ENCODE measurements at regions not wholly inside any gene's neighbourhood (a gene's known extent, or its start where the extent isn't known, plus 50 kb on each side); places are given as distances from the start of the nearest gene placed in this dataset.

GRCh38 chr11:128260398-128260797 lies 327.0 kb downstream of the ETS1 start:
- peaks cover 0 to 8% (median 0%) of the 10 kb centered on the region in 7 donors for H3K4me1 Mint-ChIP-seq
- H3K27ac ChIP-seq (ENCODE audit: low read depth, low read length) = no peak overlapping the region
- no peak for ATAC-seq

DNA sequence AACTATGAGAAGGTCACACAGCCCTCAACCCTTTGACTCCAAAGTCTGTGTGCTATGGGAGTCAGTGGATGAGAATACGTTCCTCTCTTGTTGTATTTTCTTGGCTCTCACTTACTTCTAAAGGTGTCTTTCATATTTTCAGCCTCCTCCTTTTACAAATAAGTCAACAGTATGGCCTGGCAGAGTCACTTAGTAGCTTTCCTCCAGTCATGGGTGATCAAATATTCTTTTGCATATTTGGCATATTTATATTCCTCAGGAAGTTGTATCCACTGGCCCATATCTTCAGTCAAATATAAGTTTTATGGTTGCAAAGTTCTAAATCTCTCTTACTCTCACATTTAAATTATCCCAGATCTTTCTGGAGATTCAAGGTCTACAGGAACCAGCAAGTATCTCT lies 327.5 kb downstream of the ETS1 start:
- H3K27me3 Mint-ChIP-seq = peaks cover 0 to 13% (median 0%) of the 10 kb centered on the region in 5 donors
- H3K27ac ChIP-seq (ENCODE audit: low read depth, low read length) = no peak overlapping the region
- no peaks in the 10 kb centered on the region for H3K27me3 ChIP-seq (ENCODE audit: control insufficient read depth in 2 of 2, insufficient read depth in 2 of 2, low read length in 2 of 2)
- peaks cover 0 to 2% (median 0%) of the 10 kb centered on the region in 11 donors for H3K9me3 Mint-ChIP-seq
- H3K4me1 Mint-ChIP-seq = peaks cover 0 to 8% (median 0%) of the 10 kb centered on the region in 7 donors
- no peak overlapping the region for H3K27ac Mint-ChIP-seq
- DNase-seq (no peak), ATAC-seq (no peak)
- no peak overlapping the region for H3K4me3 Mint-ChIP-seq
- ChIA-PET CTCF (no interaction called here), POLR2A (no interaction called here)
- H3K9me3 ChIP-seq (ENCODE audit: control insufficient read depth in 2 of 3, low read length in 3 of 3) = no peaks in the 10 kb centered on the region
- H3K36me3 Mint-ChIP-seq = no peaks in the 10 kb centered on the region
- H3K4me3 ChIP-seq (ENCODE audit: low read length) = no peak overlapping the region
- intact Hi-C loops (cut with micrococcal nuclease) = loop anchor here in 1 of 2 donors (5.0 kb wide), 1 partner anchor 43 kb away; no protein-coding TSS in a partner anchor
- no peaks in the 10 kb centered on the region for H3K36me3 ChIP-seq (ENCODE audit: control insufficient read depth in 2 of 3, insufficient read depth in 3 of 3, low read length in 3 of 3)
- H3K4me1 ChIP-seq (ENCODE audit: control insufficient read depth in 2 of 2, insufficient read depth in 2 of 2, low read length in 2 of 2) = no peaks in the 10 kb centered on the region

More at GRCh38 chr11:128260398-128260797, 327.0 kb downstream of the ETS1 start:
- Mint-ChIP-seq H3K36me3 (no peaks in the 10 kb centered on the region), H3K4me3 (no peak overlapping the region), H3K27ac (no peak overlapping the region), H3K9me3 (peaks cover 0 to 2% (median 0%) of the 10 kb centered on the region in 11 donors), H3K27me3 (peaks cover 0 to 13% (median 0%) of the 10 kb centered on the region in 5 donors)
- Histone ChIP-seq H3K4me3 (ENCODE audit: low read length) (no peak overlapping the region), H3K9me3 (ENCODE audit: control insufficient read depth in 2 of 3, low read length in 3 of 3) (no peaks in the 10 kb centered on the region), H3K4me1 (ENCODE audit: control insufficient read depth in 2 of 2, insufficient read depth in 2 of 2, low read length in 2 of 2) (no peaks in the 10 kb centered on the region), H3K36me3 (ENCODE audit: control insufficient read depth in 2 of 3, insufficient read depth in 3 of 3, low read length in 3 of 3) (no peaks in the 10 kb centered on the region), H3K27me3 (ENCODE audit: control insufficient read depth in 2 of 2, insufficient read depth in 2 of 2, low read length in 2 of 2) (no peaks in the 10 kb centered on the region)
- POLR2A ChIA-PET = no interaction called here
- DNase-seq = no peak
- intact Hi-C loops (cut with micrococcal nuclease) = no loop called here
- CTCF ChIA-PET = interaction anchor here (0.7 kb wide), 1 partner anchor 152 kb away, joined by 3 read pairs; no protein-coding TSS in a partner anchor

DNA sequence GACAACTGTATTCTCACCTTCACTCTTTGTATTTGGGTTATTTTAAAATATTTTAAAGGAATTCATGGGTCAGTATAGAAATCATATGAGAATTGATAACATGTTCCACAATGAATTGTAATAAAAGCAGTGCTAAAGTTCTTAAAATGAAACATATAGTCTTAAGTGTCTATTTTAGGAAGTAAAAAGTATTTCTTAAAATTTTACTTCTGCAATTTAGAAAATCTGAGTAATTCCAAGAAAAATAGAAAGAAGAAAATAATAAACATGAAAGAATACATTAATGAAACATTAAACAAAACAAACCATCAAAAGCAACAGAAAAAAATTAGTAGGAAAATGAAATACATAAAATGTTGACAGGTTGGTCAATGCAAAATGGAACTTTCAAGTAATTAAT lies 332.4 kb downstream of the ETS1 start:
- peak overlapping the region in 1 of 9 donors; percentile 13 for H3K27ac Mint-ChIP-seq
- DNase-seq (no peak), ATAC-seq (no peak)
- POLR2A ChIA-PET = no interaction called here
- no peaks in the 10 kb centered on the region for H3K4me1 ChIP-seq (ENCODE audit: control insufficient read depth in 2 of 2, insufficient read depth in 2 of 2, low read length in 2 of 2)
- H3K36me3 ChIP-seq (ENCODE audit: control insufficient read depth in 2 of 3, insufficient read depth in 3 of 3, low read length in 3 of 3) = no peaks in the 10 kb centered on the region
- H3K9me3 Mint-ChIP-seq = peaks cover 0 to 4% (median 0%) of the 10 kb centered on the region in 11 donors
- H3K4me3 Mint-ChIP-seq = no peak overlapping the region
- H3K27me3 ChIP-seq (ENCODE audit: control insufficient read depth in 2 of 2, insufficient read depth in 2 of 2, low read length in 2 of 2) = no peaks in the 10 kb centered on the region
- H3K9me3 ChIP-seq (ENCODE audit: control insufficient read depth in 2 of 3, low read length in 3 of 3) = no peaks in the 10 kb centered on the region
- H3K27me3 Mint-ChIP-seq = peaks cover 0 to 3% (median 0%) of the 10 kb centered on the region in 5 donors
- CTCF ChIA-PET = interaction anchor here (0.7 kb wide), 2 partner anchors 220 to 1496 kb away, joined by 3 read pairs; no protein-coding TSS in a partner anchor
- H3K27ac ChIP-seq (ENCODE audit: low read depth, low read length) = no peak overlapping the region
- H3K4me1 Mint-ChIP-seq = no peaks in the 10 kb centered on the region
- no peak overlapping the region for H3K4me3 ChIP-seq (ENCODE audit: low read length)
- intact Hi-C loops (cut with micrococcal nuclease) = loop anchor here in 1 of 2 donors (5.0 kb wide), 1 partner anchor 38 kb away; no protein-coding TSS in a partner anchor
- H3K36me3 Mint-ChIP-seq = no peaks in the 10 kb centered on the region

GRCh38 chr11:128251140-128251539 lies 336.2 kb downstream of the ETS1 start:
- DNase-seq = no peak
- Mint-ChIP-seq H3K27ac (no peak overlapping the region), H3K36me3 (no peaks in the 10 kb centered on the region), H3K27me3 (peaks cover 0 to 17% (median 5%) of the 10 kb centered on the region in 5 donors), H3K9me3 (peaks cover 0 to 4% (median 0%) of the 10 kb centered on the region in 11 donors), H3K4me1 (no peaks in the 10 kb centered on the region), H3K4me3 (no peak overlapping the region)
- POLR2A ChIA-PET = no interaction called here
- Histone ChIP-seq H3K27ac (ENCODE audit: low read depth, low read length) (no peak overlapping the region), H3K4me1 (ENCODE audit: control insufficient read depth in 2 of 2, insufficient read depth in 2 of 2, low read length in 2 of 2) (no peaks in the 10 kb centered on the region), H3K4me3 (ENCODE audit: low read length) (no peak overlapping the region), H3K9me3 (ENCODE audit: control insufficient read depth in 2 of 3, low read length in 3 of 3) (no peaks in the 10 kb centered on the region), H3K27me3 (ENCODE audit: control insufficient read depth in 2 of 2, insufficient read depth in 2 of 2, low read length in 2 of 2) (no peaks in the 10 kb centered on the region), H3K36me3 (ENCODE audit: control insufficient read depth in 2 of 3, insufficient read depth in 3 of 3, low read length in 3 of 3) (no peaks in the 10 kb centered on the region)
- no peak for ATAC-seq
- intact Hi-C loops (cut with micrococcal nuclease) = no loop called here
- CTCF ChIA-PET = no interaction called here

- H3K36me3 ChIP-seq (ENCODE audit: control insufficient read depth in 2 of 3, insufficient read depth in 3 of 3, low read length in 3 of 3) = no peaks in the 10 kb centered on the region
- Mint-ChIP-seq H3K36me3 (no peaks in the 10 kb centered on the region), H3K9me3 (peaks cover 0 to 4% (median 0%) of the 10 kb centered on the region in 11 donors), H3K4me3 (no peak overlapping the region), H3K4me1 (no peaks in the 10 kb centered on the region), H3K27ac (no peak overlapping the region), H3K27me3 (peaks cover 0 to 22% (median 5%) of the 10 kb centered on the region in 5 donors)
- ChIA-PET CTCF (no interaction called here), POLR2A (no interaction called here)
- no peaks in the 10 kb centered on the region for H3K4me1 ChIP-seq (ENCODE audit: control insufficient read depth in 2 of 2, insufficient read depth in 2 of 2, low read length in 2 of 2)
- DNase-seq (no peak), ATAC-seq (no peak)
- H3K27me3 ChIP-seq (ENCODE audit: control insufficient read depth in 2 of 2, insufficient read depth in 2 of 2, low read length in 2 of 2) = no peaks in the 10 kb centered on the region
- intact Hi-C loops (cut with micrococcal nuclease) = no loop called here
- no peaks in the 10 kb centered on the region for H3K9me3 ChIP-seq (ENCODE audit: control insufficient read depth in 2 of 3, low read length in 3 of 3)
- H3K4me3 ChIP-seq (ENCODE audit: low read length) = no peak overlapping the region
- no peak overlapping the region for H3K27ac ChIP-seq (ENCODE audit: low read depth, low read length)
Observed at GRCh38 chr11:128250482-128250881, 336.9 kb downstream of the ETS1 start.

GRCh38 chr11:128246810-128247594 lies 340.4 kb downstream of the ETS1 start:
- DNase-seq (no peak), ATAC-seq (no peak)
- Histone ChIP-seq H3K36me3 (ENCODE audit: control insufficient read depth in 2 of 3, insufficient read depth in 3 of 3, low read length in 3 of 3) (no peaks in the 10 kb centered on the region), H3K4me3 (ENCODE audit: low read length) (no peak overlapping the region), H3K9me3 (ENCODE audit: control insufficient read depth in 2 of 3, low read length in 3 of 3) (no peaks in the 10 kb centered on the region), H3K27ac (ENCODE audit: low read depth, low read length) (no peak overlapping the region), H3K27me3 (ENCODE audit: control insufficient read depth in 2 of 2, insufficient read depth in 2 of 2, low read length in 2 of 2) (no peaks in the 10 kb centered on the region), H3K4me1 (ENCODE audit: control insufficient read depth in 2 of 2, insufficient read depth in 2 of 2, low read length in 2 of 2) (no peaks in the 10 kb centered on the region)
- Mint-ChIP-seq H3K27ac (no peak overlapping the region), H3K4me3 (no peak overlapping the region), H3K4me1 (no peaks in the 10 kb centered on the region), H3K9me3 (peaks cover 0 to 2% (median 0%) of the 10 kb centered on the region in 11 donors), H3K27me3 (peaks cover 0 to 22% (median 5%) of the 10 kb centered on the region in 5 donors), H3K36me3 (no peaks in the 10 kb centered on the region)
- POLR2A ChIA-PET = interaction anchor here (0.6 kb wide), 2 partner anchors 18 to 32 kb away, joined by 4 to 5 read pairs; no protein-coding TSS in a partner anchor
- CTCF ChIA-PET = no interaction called here
- intact Hi-C loops (cut with micrococcal nuclease) = loop anchor here in 1 of 2 donors (5.0 kb wide), 1 partner anchor 40 kb away; no protein-coding TSS in a partner anchor

All from naive thymus-derived CD4-positive, alpha-beta T cell (primary cell).